ENCODE measurements at regions not wholly inside any gene's neighbourhood (a gene's known extent, or its start where the extent isn't known, plus 50 kb on each side); places are given as distances from the start of the nearest gene placed in this dataset.

DNA sequence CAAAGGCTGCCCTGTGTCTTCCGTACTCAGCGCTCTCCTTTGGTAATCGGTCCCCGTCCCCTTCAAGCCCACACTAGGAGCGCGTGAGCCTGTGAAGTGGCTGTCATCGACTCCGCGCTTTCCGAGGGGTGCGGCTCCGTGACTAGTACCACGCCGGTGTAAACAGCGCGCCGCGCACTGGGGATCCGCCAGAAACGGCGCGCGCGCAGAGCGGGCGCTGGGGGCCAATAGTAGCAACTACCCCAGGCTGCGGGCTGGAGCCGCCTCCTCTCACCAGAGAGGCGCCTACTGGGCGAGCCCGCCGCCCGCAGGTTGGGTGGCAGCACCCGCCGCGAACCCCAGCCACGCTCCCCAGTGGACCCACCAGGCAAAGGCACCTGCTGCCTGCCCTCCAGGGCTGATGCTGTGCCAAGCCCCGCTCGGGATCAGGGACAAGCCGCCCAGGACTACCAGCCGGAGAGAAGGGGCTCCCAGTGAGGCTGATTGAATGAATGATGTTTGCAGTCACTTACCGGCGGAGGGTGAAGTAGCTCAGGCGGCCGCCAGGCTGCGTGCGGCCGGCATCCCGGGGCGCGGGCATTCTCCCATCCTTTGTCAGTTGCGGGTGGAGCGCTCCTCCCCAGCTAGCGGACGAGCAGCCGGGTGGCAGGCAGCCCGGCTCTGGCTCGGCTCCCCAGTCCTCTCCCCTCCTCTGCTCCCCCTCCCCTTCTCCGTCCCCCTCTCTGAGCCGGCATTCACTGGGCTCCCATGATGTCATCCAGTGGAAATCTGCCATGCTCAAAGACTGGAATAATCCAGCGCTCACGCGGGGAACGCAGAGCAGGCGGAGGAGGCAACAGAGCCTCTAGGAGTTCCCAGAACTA, 370.3 kb upstream of the SMIM31 start (continued):
- no peak for TF ChIP-seq NRF1 (IDR thresholded peaks at IDR 0.05; ENCODE audit: low read depth, low read length)
- no peak for TF ChIP-seq TAF7 (optimal IDR thresholded peaks at IDR 0.05; ENCODE audit: borderline replicate concordance, low read depth, low read length)
- TF ChIP-seq, protein P1, sequence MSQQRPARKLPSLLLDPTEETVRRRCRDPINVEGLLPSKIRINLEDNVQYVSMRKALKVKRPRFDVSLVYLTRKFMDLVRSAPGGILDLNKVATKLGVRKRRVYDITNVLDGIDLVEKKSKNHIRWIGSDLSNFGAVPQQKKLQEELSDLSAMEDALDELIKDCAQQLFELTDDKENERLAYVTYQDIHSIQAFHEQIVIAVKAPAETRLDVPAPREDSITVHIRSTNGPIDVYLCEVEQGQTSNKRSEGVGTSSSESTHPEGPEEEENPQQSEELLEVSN (IDR thresholded peaks at IDR 0.05), result no peak; the same call in 1 of the 2 replicates
- peak; percentile 24 to 29; a peak in 1 of 4 replicates for TF ChIP-seq SIN3A (conservative IDR thresholded peaks at IDR 0.05 in 1 of 2, IDR thresholded peaks at IDR 0.05 in 1 of 2; ENCODE audit: low read depth in 1 of 2, low read length in 2 of 2)
- no peak for TF ChIP-seq CBX5 (IDR thresholded peaks at IDR 0.05; ENCODE audit: low read depth, low read length)
- TF ChIP-seq POLR2AphosphoS5 (IDR thresholded peaks at IDR 0.05; ENCODE audit: low read depth, low read length), result no peak
- TF ChIP-seq SP1 (IDR thresholded peaks at IDR 0.05; ENCODE audit: low read depth, low read length), result no peak
- no peak for TF ChIP-seq EP300 (IDR thresholded peaks at IDR 0.05; ENCODE audit: borderline replicate concordance in 1 of 2, low read depth in 2 of 2, low read length in 2 of 2)
- no peak for TF ChIP-seq KDM5A (IDR thresholded peaks at IDR 0.05; ENCODE audit: low read length)
- TF ChIP-seq USF2 (IDR thresholded peaks at IDR 0.05; ENCODE audit: low read length), result no peak
- peak; percentile 38 to 57 (median 50) for TF ChIP-seq CTCF (IDR thresholded peaks at IDR 0.05; ENCODE audit: control extremely low read depth in 1 of 3, insufficient read depth in 1 of 3, low read depth in 1 of 3, low read length in 3 of 3)
- TF ChIP-seq ZNF274 (IDR thresholded peaks at IDR 0.05; ENCODE audit: borderline replicate concordance, extremely low read depth, low read length), result no peak
- peak; percentile 73 for TF ChIP-seq CTBP2 (IDR thresholded peaks at IDR 0.05; ENCODE audit: borderline replicate concordance, insufficient read depth, insufficient read length, low read length)
- peak in 1 of 2 experiments; percentile 45; a peak in 3 of 4 replicates for TF ChIP-seq RAD21 (IDR thresholded peaks at IDR 0.05 in 1 of 2, conservative IDR thresholded peaks at IDR 0.05 in 1 of 2; ENCODE audit: low read depth in 2 of 2, low read length in 2 of 2)
- TF ChIP-seq, protein P2, sequence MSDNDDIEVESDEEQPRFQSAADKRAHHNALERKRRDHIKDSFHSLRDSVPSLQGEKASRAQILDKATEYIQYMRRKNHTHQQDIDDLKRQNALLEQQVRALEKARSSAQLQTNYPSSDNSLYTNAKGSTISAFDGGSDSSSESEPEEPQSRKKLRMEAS (IDR thresholded peaks at IDR 0.05), result 0 out of 2 replicates have a peak, but pooled peaks have one; percentile 6
- no peak for TF ChIP-seq CHD2 (IDR thresholded peaks at IDR 0.05; ENCODE audit: low read length)
- no peak for TF ChIP-seq PHF8 (conservative IDR thresholded peaks at IDR 0.05; ENCODE audit: low read depth, low read length)
- no peak for TF ChIP-seq RXRA (IDR thresholded peaks at IDR 0.05; ENCODE audit: insufficient read depth, low read depth, low read length)

Measured in H1 (cell line).